SK-N-SH (cell line): ENCODE measurements at regions not wholly inside any gene's neighbourhood (a gene's known extent, or its start where the extent isn't known, plus 50 kb on each side); places are given as distances from the start of the nearest gene placed in this dataset.

Source experiments
- CTCF ChIA-PET: fragments of 300-600, 350-600 bp; formaldehyde crosslinking; extraction: SDS; loops from one replicate; lab custom pipeline; 2021; lab: Yijun Ruan, JAX
- POLR2A ChIA-PET: fragments of 350-600 bp; sonication (Branson Sonifier 250); formaldehyde crosslinking; extraction: SDS; loops from one replicate; lab custom pipeline; 2020; ENCODE audit warnings: antibody characterized with exemption, inconsistent platforms; lab: Yijun Ruan, JAX
- DNase-seq: peaks from one replicate; pipeline ENCODE4 v3.0.0; 2012
- H2AFZ ChIP-seq: fragments of 200-600 bp; sonication (generic); 2 replicates; pipeline ENCODE4 v1.8.1; 2016; ENCODE audit warnings: antibody characterized with exemption, mild to moderate bottlenecking, low read depth
- H3F3A ChIP-seq: fragments of 200-600 bp; sonication (generic); replicated peaks from 2 replicates; pipeline ENCODE3; 2016; ENCODE audit warnings: antibody characterized with exemption, mild to moderate bottlenecking; ENCODE audit not compliant: insufficient read depth
- H3K27ac ChIP-seq, 2 experiments: fragments of 200-500 bp in 1 of 2; fragments of 200-600 bp in 1 of 2; sonication (Bioruptor generic) in 1 of 2; sonication (generic), shearing (Covaris generic) in 1 of 2; 2 replicates each; pipeline versions ENCODE4 v1.5.1 to v1.6.1; 2014 to 2016; ENCODE audit warnings: low read depth in 2 of 2, inconsistent platforms in 1 of 2, low read length in 1 of 2, mild to moderate bottlenecking in 1 of 2, mixed read lengths in 1 of 2
- H3K27me3 ChIP-seq: fragments of 200-600 bp; sonication (generic), shearing (Covaris generic); 2 replicates; pipeline ENCODE4 v1.6.1; 2016; ENCODE audit warnings: mixed run types; ENCODE audit not compliant: insufficient read depth
- H3K36me3 ChIP-seq, 2 experiments: fragments of 200-500 bp in 1 of 2; fragments of 200-600 bp in 1 of 2; sonication (Bioruptor generic) in 1 of 2; sonication (generic) in 1 of 2; replicated peaks in 1 of 2; 2 replicates each; pipeline versions ENCODE3 to v1.5.1; 2014 to 2016; ENCODE audit warnings: low read length in 1 of 2, mild to moderate bottlenecking in 1 of 2; ENCODE audit not compliant: insufficient read depth in 2 of 2, control insufficient read depth in 1 of 2
- H3K4me1 ChIP-seq, 2 experiments: fragments of 200-500 bp in 1 of 2; fragments of 200-600 bp in 1 of 2; sonication (Bioruptor generic) in 1 of 2; sonication (generic), shearing (Covaris generic) in 1 of 2; 2 replicates each; pipeline versions ENCODE4 v1.5.1 to v1.6.1; 2014 to 2016; ENCODE audit warnings: low read depth in 1 of 2, low read length in 1 of 2, mixed run types in 1 of 2; ENCODE audit not compliant: insufficient read depth in 2 of 2, control insufficient read depth in 1 of 2
- H3K4me2 ChIP-seq: fragments of 200-600 bp; sonication (generic), shearing (Covaris generic); 2 replicates; pipeline ENCODE4 v1.6.1; 2017; ENCODE audit warnings: mixed run types
- H3K4me3 ChIP-seq, 2 experiments: fragments of 200-500 bp in 1 of 2; fragments of 200-600 bp in 1 of 2; sonication (Bioruptor generic) in 1 of 2; sonication (generic), shearing (Covaris generic) in 1 of 2; 2 replicates each; pipeline versions ENCODE4 v1.5.1 to v1.8.1; 2014 to 2016; ENCODE audit warnings: low read depth in 2 of 2, inconsistent platforms in 1 of 2, low read length in 1 of 2, mild to moderate bottlenecking in 1 of 2, mixed read lengths in 1 of 2, moderate library complexity in 1 of 2
- H3K79me2 ChIP-seq: fragments of 200-600 bp; sonication (generic); 2 replicates; pipeline ENCODE4 v1.8.1; 2017; ENCODE audit warnings: mild to moderate bottlenecking; ENCODE audit not compliant: insufficient read depth
- H3K9ac ChIP-seq: fragments of 200-600 bp; sonication (generic); 2 replicates; pipeline ENCODE4 v1.6.1; 2017; ENCODE audit warnings: mixed run types
- H3K9me2 ChIP-seq: fragments of 200-600 bp; sonication (generic); 2 replicates; pipeline ENCODE4 v1.6.1; 2017; ENCODE audit warnings: mixed run types
- H3K9me3 ChIP-seq: fragments of 200-600 bp; sonication (generic); 2 replicates; pipeline ENCODE4 v1.6.1; 2017; ENCODE audit warnings: mixed run types, mild to moderate bottlenecking, moderate library complexity
- H4K20me1 ChIP-seq: fragments of 200-600 bp; sonication (generic); 2 replicates; pipeline ENCODE4 v1.6.1; 2017; ENCODE audit warnings: mild to moderate bottlenecking, mixed run types; ENCODE audit not compliant: insufficient read depth
- CHD2 ChIP-seq: fragments of 150-350 bp; IDR thresholded peaks from 2 replicates; pipeline ENCODE4 v1.6.1; 2018; ENCODE audit warnings: low read length; ENCODE audit not compliant: partially characterized antibody
- EP300 ChIP-seq, 2 experiments: IDR thresholded peaks; 2 replicates each; pipeline versions ENCODE4 v1.4.0 to v1.6.1; 2012; ENCODE audit warnings: borderline replicate concordance in 1 of 2, low read depth in 1 of 2, low read length in 1 of 2
- EZH2phosphoT487 ChIP-seq: fragments of 200-600 bp; sonication (generic); IDR thresholded peaks from 2 replicates; pipeline ENCODE4 v1.6.1; 2017; ENCODE audit warnings: low read depth, mixed run types, mild to moderate bottlenecking, antibody characterized with exemption, moderate library complexity, borderline replicate concordance
- FOSL2 ChIP-seq: IDR thresholded peaks from 2 replicates; pipeline ENCODE4 v1.4.0; 2012; ENCODE audit warnings: low read depth, mild to moderate bottlenecking, moderate library complexity, borderline replicate concordance
- FOXJ3 ChIP-seq: sonication (generic); formaldehyde crosslinking; IDR thresholded peaks from 2 replicates; pipeline ENCODE4 v1.5.1; 2020; ENCODE audit warnings: mild to moderate bottlenecking, missing genetic modification reagents
- FOXM1 ChIP-seq: IDR thresholded peaks from 2 replicates; pipeline ENCODE4 v1.4.0; 2012; ENCODE audit warnings: low read depth, mild to moderate bottlenecking
- GABPA ChIP-seq: IDR thresholded peaks from 2 replicates; pipeline ENCODE4 v1.4.0; 2012; ENCODE audit warnings: low read depth, mild to moderate bottlenecking
- GATA2 ChIP-seq: sonication (generic); formaldehyde crosslinking; IDR thresholded peaks from 2 replicates; pipeline ENCODE4 v1.5.0; 2020; ENCODE audit warnings: mild to moderate bottlenecking, missing genetic modification reagents
- JUND ChIP-seq: IDR thresholded peaks from 2 replicates; pipeline ENCODE4 v1.4.0; 2012
- MEF2A ChIP-seq: IDR thresholded peaks from 2 replicates; pipeline ENCODE4 v1.4.0; 2012; ENCODE audit warnings: low read depth, borderline replicate concordance
- MXI1 ChIP-seq: IDR thresholded peaks from 2 replicates; pipeline ENCODE4 v1.6.1; 2012; ENCODE audit warnings: mild to moderate bottlenecking, low read depth, low read length, improper control_type of control experiment
- NRF1 ChIP-seq: IDR thresholded peaks from 2 replicates; pipeline ENCODE4 v1.6.1; 2012; ENCODE audit warnings: low read depth, mild to moderate bottlenecking, low read length
- POLR2AphosphoS5 ChIP-seq: IDR thresholded peaks from 2 replicates; pipeline ENCODE4 v1.6.1; 2012; ENCODE audit warnings: low read depth, low read length
- RAD21 ChIP-seq: IDR thresholded peaks from 2 replicates; pipeline ENCODE4 v1.6.1; 2012; ENCODE audit warnings: mild to moderate bottlenecking, low read length
- RCOR1 ChIP-seq: fragments of 150-350 bp; IDR thresholded peaks from 2 replicates; pipeline ENCODE4 v1.6.1; 2017; ENCODE audit warnings: antibody characterized with exemption, low read length
- RXRA ChIP-seq: IDR thresholded peaks from 2 replicates; pipeline ENCODE4 v1.4.0; 2012; ENCODE audit warnings: low read depth, mild to moderate bottlenecking, borderline replicate concordance
- SIN3A ChIP-seq: IDR thresholded peaks from 2 replicates; pipeline ENCODE4 v1.6.1; 2012; ENCODE audit warnings: low read depth, mild to moderate bottlenecking, low read length, moderate library complexity, borderline replicate concordance
- SMC3 ChIP-seq: IDR thresholded peaks from 2 replicates; pipeline ENCODE4 v1.6.1; 2012; ENCODE audit warnings: low read depth, low read length, improper control_type of control experiment
- TAF1 ChIP-seq: IDR thresholded peaks from 2 replicates; pipeline ENCODE4 v1.6.1; 2012; ENCODE audit warnings: low read depth, mild to moderate bottlenecking, low read length, moderate library complexity, borderline replicate concordance
- TCF12 ChIP-seq: IDR thresholded peaks from 2 replicates; pipeline ENCODE4 v1.4.0; 2012
- TEAD4 ChIP-seq: IDR thresholded peaks from 2 replicates; pipeline ENCODE4 v1.4.0; 2012; ENCODE audit warnings: mild to moderate bottlenecking, borderline replicate concordance; ENCODE audit not compliant: insufficient read depth
- YY1 ChIP-seq: IDR thresholded peaks from 2 replicates; pipeline ENCODE4 v1.4.0; 2012; ENCODE audit warnings: low read depth, mild to moderate bottlenecking
- WGBS: methylation state at CpG from one replicate; pipeline ENCODE4 v1.1.6; 2017; ENCODE audit warnings: low lambda C conversion rate; 5-methylcytosine and 5-hydroxymethylcytosine counted together
- TF ChIP-seq, protein P1 (sequence below): fragments of 150-350 bp; IDR thresholded peaks from 2 replicates; pipeline ENCODE4 v1.6.1; 2017; ENCODE audit warnings: antibody characterized with exemption, low read length, low read depth, borderline replicate concordance
- TF ChIP-seq, protein P2 (sequence below): IDR thresholded peaks from 2 replicates; pipeline ENCODE4 v1.4.0; 2012; ENCODE audit warnings: low read depth, borderline replicate concordance
- TF ChIP-seq, protein P3 (sequence below): fragments of 150-350 bp; IDR thresholded peaks from 2 replicates; pipeline ENCODE4 v1.6.1; 2016; ENCODE audit warnings: mild to moderate bottlenecking, low read depth, low read length
- TF ChIP-seq, protein P4 (sequence below): fragments of 200-600 bp; sonication (generic); IDR thresholded peaks from 2 replicates; pipeline ENCODE4 v1.6.1; 2017; ENCODE audit warnings: antibody characterized with exemption, mild to moderate bottlenecking, moderate library complexity
- TF ChIP-seq, protein P5 (sequence below): IDR thresholded peaks from 2 replicates; pipeline ENCODE4; 2012

DNA sequence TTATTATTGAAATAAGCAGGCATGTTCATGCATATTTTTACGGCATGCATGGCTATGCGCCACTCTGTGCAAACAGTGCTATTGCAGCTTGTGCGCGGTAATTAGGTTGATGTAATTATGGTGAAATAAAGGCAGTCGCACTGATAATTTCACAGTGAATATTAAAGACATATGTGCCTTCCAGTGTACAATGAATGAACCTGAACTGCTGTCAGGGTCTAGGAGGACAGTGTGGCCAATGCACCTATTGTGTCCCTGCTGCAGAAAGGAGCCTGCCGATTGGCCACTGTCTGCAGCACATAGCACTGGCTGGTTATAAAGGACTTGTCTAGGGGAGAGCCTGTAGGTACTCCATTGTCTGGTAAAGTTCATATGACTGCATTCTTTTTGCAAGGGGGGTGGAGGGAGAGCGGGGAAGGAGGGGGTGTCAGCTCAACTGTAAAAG, 340.4 kb downstream of the USP25 start:
- H2AFZ ChIP-seq = no peak overlapping the region
- H4K20me1 ChIP-seq = no peaks in the 10 kb centered on the region
- peak overlapping the region in 1 of 2 experiments; percentile 95; a peak in 2 of 4 replicates for H3K27ac ChIP-seq
- no peaks in the 10 kb centered on the region for H3K36me3 ChIP-seq
- DNase-seq = peak; percentile 68
- H3K4me1 ChIP-seq = peaks cover 0 to 2% of the 10 kb centered on the region in 2 experiments; a peak in 2 of 4 replicates
- TF ChIP-seq TCF12 = no peak
- TF ChIP-seq NRF1 = no peak
- no peak for TF ChIP-seq FOXM1
- TF ChIP-seq, protein P1, sequence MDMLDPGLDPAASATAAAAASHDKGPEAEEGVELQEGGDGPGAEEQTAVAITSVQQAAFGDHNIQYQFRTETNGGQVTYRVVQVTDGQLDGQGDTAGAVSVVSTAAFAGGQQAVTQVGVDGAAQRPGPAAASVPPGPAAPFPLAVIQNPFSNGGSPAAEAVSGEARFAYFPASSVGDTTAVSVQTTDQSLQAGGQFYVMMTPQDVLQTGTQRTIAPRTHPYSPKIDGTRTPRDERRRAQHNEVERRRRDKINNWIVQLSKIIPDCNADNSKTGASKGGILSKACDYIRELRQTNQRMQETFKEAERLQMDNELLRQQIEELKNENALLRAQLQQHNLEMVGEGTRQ = no peak
- no peak for TF ChIP-seq GABPA
- peak; percentile 46 for TF ChIP-seq CHD2
- TF ChIP-seq, protein P2, sequence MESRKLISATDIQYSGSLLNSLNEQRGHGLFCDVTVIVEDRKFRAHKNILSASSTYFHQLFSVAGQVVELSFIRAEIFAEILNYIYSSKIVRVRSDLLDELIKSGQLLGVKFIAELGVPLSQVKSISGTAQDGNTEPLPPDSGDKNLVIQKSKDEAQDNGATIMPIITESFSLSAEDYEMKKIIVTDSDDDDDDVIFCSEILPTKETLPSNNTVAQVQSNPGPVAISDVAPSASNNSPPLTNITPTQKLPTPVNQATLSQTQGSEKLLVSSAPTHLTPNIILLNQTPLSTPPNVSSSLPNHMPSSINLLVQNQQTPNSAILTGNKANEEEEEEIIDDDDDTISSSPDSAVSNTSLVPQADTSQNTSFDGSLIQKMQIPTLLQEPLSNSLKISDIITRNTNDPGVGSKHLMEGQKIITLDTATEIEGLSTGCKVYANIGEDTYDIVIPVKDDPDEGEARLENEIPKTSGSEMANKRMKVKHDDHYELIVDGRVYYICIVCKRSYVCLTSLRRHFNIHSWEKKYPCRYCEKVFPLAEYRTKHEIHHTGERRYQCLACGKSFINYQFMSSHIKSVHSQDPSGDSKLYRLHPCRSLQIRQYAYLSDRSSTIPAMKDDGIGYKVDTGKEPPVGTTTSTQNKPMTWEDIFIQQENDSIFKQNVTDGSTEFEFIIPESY = no peak
- TF ChIP-seq MEF2A = no peak
- no peak for TF ChIP-seq SIN3A
- no peak for TF ChIP-seq EZH2phosphoT487
- no peak for TF ChIP-seq JUND
- no peak for TF ChIP-seq GATA2 (CRISPR knock-in tag)
- no peak for TF ChIP-seq FOXJ3 (CRISPR knock-in tag)
- TF ChIP-seq, protein P3, sequence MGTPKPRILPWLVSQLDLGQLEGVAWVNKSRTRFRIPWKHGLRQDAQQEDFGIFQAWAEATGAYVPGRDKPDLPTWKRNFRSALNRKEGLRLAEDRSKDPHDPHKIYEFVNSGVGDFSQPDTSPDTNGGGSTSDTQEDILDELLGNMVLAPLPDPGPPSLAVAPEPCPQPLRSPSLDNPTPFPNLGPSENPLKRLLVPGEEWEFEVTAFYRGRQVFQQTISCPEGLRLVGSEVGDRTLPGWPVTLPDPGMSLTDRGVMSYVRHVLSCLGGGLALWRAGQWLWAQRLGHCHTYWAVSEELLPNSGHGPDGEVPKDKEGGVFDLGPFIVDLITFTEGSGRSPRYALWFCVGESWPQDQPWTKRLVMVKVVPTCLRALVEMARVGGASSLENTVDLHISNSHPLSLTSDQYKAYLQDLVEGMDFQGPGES = no peak
- peak in 1 of 2 experiments; percentile 63; a peak in 2 of 4 replicates for TF ChIP-seq EP300 (IDR thresholded peaks at IDR 0.05; ENCODE audit: borderline replicate concordance in 1 of 2, low read depth in 1 of 2, low read length in 1 of 2)
- no peak for TF ChIP-seq RXRA
- TF ChIP-seq, protein P4, sequence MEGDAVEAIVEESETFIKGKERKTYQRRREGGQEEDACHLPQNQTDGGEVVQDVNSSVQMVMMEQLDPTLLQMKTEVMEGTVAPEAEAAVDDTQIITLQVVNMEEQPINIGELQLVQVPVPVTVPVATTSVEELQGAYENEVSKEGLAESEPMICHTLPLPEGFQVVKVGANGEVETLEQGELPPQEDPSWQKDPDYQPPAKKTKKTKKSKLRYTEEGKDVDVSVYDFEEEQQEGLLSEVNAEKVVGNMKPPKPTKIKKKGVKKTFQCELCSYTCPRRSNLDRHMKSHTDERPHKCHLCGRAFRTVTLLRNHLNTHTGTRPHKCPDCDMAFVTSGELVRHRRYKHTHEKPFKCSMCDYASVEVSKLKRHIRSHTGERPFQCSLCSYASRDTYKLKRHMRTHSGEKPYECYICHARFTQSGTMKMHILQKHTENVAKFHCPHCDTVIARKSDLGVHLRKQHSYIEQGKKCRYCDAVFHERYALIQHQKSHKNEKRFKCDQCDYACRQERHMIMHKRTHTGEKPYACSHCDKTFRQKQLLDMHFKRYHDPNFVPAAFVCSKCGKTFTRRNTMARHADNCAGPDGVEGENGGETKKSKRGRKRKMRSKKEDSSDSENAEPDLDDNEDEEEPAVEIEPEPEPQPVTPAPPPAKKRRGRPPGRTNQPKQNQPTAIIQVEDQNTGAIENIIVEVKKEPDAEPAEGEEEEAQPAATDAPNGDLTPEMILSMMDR = peak; percentile 21; the same call in 1 of the 2 replicates
- TF ChIP-seq SMC3 = no peak
- TF ChIP-seq POLR2AphosphoS5 = no peak
- TF ChIP-seq, protein P5, sequence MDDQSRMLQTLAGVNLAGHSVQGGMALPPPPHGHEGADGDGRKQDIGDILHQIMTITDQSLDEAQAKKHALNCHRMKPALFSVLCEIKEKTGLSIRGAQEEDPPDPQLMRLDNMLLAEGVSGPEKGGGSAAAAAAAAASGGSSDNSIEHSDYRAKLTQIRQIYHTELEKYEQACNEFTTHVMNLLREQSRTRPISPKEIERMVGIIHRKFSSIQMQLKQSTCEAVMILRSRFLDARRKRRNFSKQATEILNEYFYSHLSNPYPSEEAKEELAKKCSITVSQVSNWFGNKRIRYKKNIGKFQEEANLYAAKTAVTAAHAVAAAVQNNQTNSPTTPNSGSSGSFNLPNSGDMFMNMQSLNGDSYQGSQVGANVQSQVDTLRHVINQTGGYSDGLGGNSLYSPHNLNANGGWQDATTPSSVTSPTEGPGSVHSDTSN = no peak
- TF ChIP-seq YY1 = no peak
- no peak for TF ChIP-seq FOSL2
- no peak for TF ChIP-seq TAF1
- peak; percentile 65 for TF ChIP-seq MXI1
- no peak for TF ChIP-seq RAD21
- no peak for TF ChIP-seq TEAD4
- TF ChIP-seq RCOR1 = peak; percentile 83
- H3K27me3 ChIP-seq = no peaks in the 10 kb centered on the region
- ChIA-PET CTCF (interaction anchor here (0.7 to 4.5 kb wide), 6 partner anchors 12 to 762 kb away, joined by 3 to 26 read pairs (median 4); no protein-coding TSS in a partner anchor), POLR2A (interaction anchor here (0.6 kb wide), 1 partner anchor 1150 kb away, joined by 3 read pairs; no protein-coding TSS in a partner anchor)
- WGBS = 13% methylated on average over 7 of the region's 7 CpGs
- H3K9ac ChIP-seq = no peak overlapping the region
- H3K79me2 ChIP-seq = no peaks in the 10 kb centered on the region
- no peaks in the 10 kb centered on the region for H3K9me3 ChIP-seq
- H3F3A ChIP-seq = no peaks in the 10 kb centered on the region
- H3K4me3 ChIP-seq = peak overlapping the region; percentile 51 to 53; a peak in 3 of 4 replicates
- H3K9me2 ChIP-seq = no peaks in the 10 kb centered on the region
- peak overlapping the region; percentile 57 for H3K4me2 ChIP-seq
